Uterus (tissue), 2 donors: ENCODE measurements at regions not wholly inside any gene's neighbourhood (a gene's known extent, or its start where the extent isn't known, plus 50 kb on each side); places are given as distances from the start of the nearest gene placed in this dataset.

Experiments used
- CTCF ChIP-seq, 4 experiments: fragments of 200-600 bp in 2 of 4; fragments of 450-650 bp in 2 of 4; sonication (generic) in 2 of 4; IDR thresholded peaks; one replicate each; pipeline ENCODE4 v1.5.1; 2016 to 2019; ENCODE audit warnings: antibody characterized with exemption in 4 of 4, mild to moderate bottlenecking in 2 of 4, moderate library complexity in 1 of 4
- POLR2A ChIP-seq, 2 donors: fragments of 450-650 bp; IDR thresholded peaks; one replicate each; pipeline ENCODE4 v1.6.1; 2016; ENCODE audit warnings: antibody characterized with exemption in 2 of 2, mild to moderate bottlenecking in 1 of 2, moderate library complexity in 1 of 2

- TF ChIP-seq CTCF (IDR thresholded peaks at IDR 0.05) (no peak), POLR2A (IDR thresholded peaks at IDR 0.05) (no peak)
These were observed 640.1 kb downstream of the PTPRU start for GRCh38 chr1:29876441-29876840.
